Gastroesophageal sphincter (tissue), 4 donors: ENCODE measurements at regions not wholly inside any gene's neighbourhood (a gene's known extent, or its start where the extent isn't known, plus 50 kb on each side); places are given as distances from the start of the nearest gene placed in this dataset.
A peak's percentile ranks its signal among the peaks of the same experiment; 100 is the strongest.

Experiments
- ATAC-seq: fragments of 150-250 bp; one replicate; pipeline ENCODE4 v1.9.1; 2016; ENCODE audit warnings: mild to moderate bottlenecking, moderate library complexity
- H3K27ac ChIP-seq, 4 donors: fragments of 200-600 bp; sonication (generic) in 3 of 4; 1 replicate in 3 of 4; 2 replicates in 1 of 4; pipeline ENCODE4 v1.5.1; 2016 to 2019
- H3K27me3 ChIP-seq: fragments of 200-600 bp; sonication (generic); one replicate; pipeline ENCODE4 v1.5.1; 2019
- H3K36me3 ChIP-seq, 2 donors: fragments of 200-600 bp; sonication (generic); one replicate each; pipeline ENCODE4 v1.5.1; 2019; ENCODE audit warnings: control low read depth in 1 of 2
- H3K4me1 ChIP-seq, 3 donors: fragments of 200-600 bp; sonication (generic); 1 replicate in 2 of 3; 2 replicates in 1 of 3; pipeline ENCODE4 v1.5.1; 2016 to 2019; ENCODE audit warnings: control low read depth in 2 of 3
- H3K4me3 ChIP-seq, 2 donors: fragments of 200-600 bp; sonication (generic); one replicate each; pipeline ENCODE4 v1.5.1; 2019; ENCODE audit warnings: mild to moderate bottlenecking in 1 of 2, moderate library complexity in 1 of 2
- H3K9me3 ChIP-seq, 3 donors: fragments of 200-600 bp; sonication (generic); one replicate each; pipeline ENCODE4 v1.5.1; 2017 to 2019; ENCODE audit warnings: control low read depth in 2 of 3
- CTCF ChIP-seq, 4 experiments: fragments of 200-600 bp in 2 of 4; fragments of 450-650 bp in 2 of 4; sonication (generic) in 1 of 4; IDR thresholded peaks; one replicate each; pipeline ENCODE4 v1.5.1; 2017 to 2019; ENCODE audit warnings: antibody characterized with exemption in 4 of 4, mild to moderate bottlenecking in 2 of 4, moderate library complexity in 2 of 4
- EP300 ChIP-seq: sonication (generic); formaldehyde crosslinking; IDR thresholded peaks from one replicate; pipeline ENCODE4 v1.6.1; 2017; ENCODE audit warnings: antibody characterized with exemption, mild to moderate bottlenecking
- POLR2A ChIP-seq, 2 donors: fragments of 450-650 bp; IDR thresholded peaks; one replicate each; pipeline ENCODE4 v1.6.1; 2017; ENCODE audit warnings: antibody characterized with exemption in 2 of 2, mild to moderate bottlenecking in 2 of 2, moderate library complexity in 1 of 2
- POLR2AphosphoS5 ChIP-seq: sonication (generic); formaldehyde crosslinking; IDR thresholded peaks from one replicate; pipeline ENCODE4 v1.6.1; 2017; ENCODE audit warnings: antibody characterized with exemption
- WGBS, 2 donors: methylation state at CpG; one replicate each; pipeline ENCODE4 v1.1.5; 2018; ENCODE audit warnings: low coverage in 1 of 2; 5-methylcytosine and 5-hydroxymethylcytosine counted together

GRCh38 chr4:128378668-128379067, 91.1 kb upstream of the PGRMC2 start:
- ATAC-seq = peak; percentile 47
- H3K27ac ChIP-seq = no peak overlapping the region
- H3K27me3 ChIP-seq = no peaks in the 10 kb centered on the region
- no peaks in the 10 kb centered on the region for H3K9me3 ChIP-seq
- H3K36me3 ChIP-seq = no peaks in the 10 kb centered on the region
- H3K4me3 ChIP-seq = no peak overlapping the region
- peaks cover 0 to 8% (median 0%) of the 10 kb centered on the region in 3 donors for H3K4me1 ChIP-seq
- no peak for TF ChIP-seq CTCF (IDR thresholded peaks at IDR 0.05)
- no peak for TF ChIP-seq EP300
- TF ChIP-seq POLR2AphosphoS5 = peak; percentile 72
- TF ChIP-seq POLR2A (IDR thresholded peaks at IDR 0.05) = no peak
- 46 to 90% methylated on average over 2 to 3 of the region's 3 CpGs for WGBS, 2 donors

- H3K9me3 ChIP-seq = no peaks in the 10 kb centered on the region
- no peaks in the 10 kb centered on the region for H3K36me3 ChIP-seq
- H3K4me3 ChIP-seq = no peak overlapping the region
- no peak overlapping the region for H3K27ac ChIP-seq
- WGBS, 2 donors = 100% methylated on average over 2 of the region's 4 CpGs; no CpG with 5 or more reads in 1 of the 2 donors
- H3K27me3 ChIP-seq = no peaks in the 10 kb centered on the region
- no peak for TF ChIP-seq CTCF (IDR thresholded peaks at IDR 0.05)
- TF ChIP-seq EP300 = no peak
- TF ChIP-seq POLR2AphosphoS5 = no peak
- no peak for TF ChIP-seq POLR2A (IDR thresholded peaks at IDR 0.05)
- ATAC-seq = no peak
- peaks cover 5 to 20% (median 5%) of the 10 kb centered on the region in 3 donors for H3K4me1 ChIP-seq
Observed at GRCh38 chr4:128376958-128377357, 89.3 kb upstream of the PGRMC2 start.

- TF ChIP-seq CTCF (IDR thresholded peaks at IDR 0.05) = no peak
- TF ChIP-seq POLR2AphosphoS5 = no peak
- no peak for TF ChIP-seq EP300
- TF ChIP-seq POLR2A (IDR thresholded peaks at IDR 0.05) = no peak
- ATAC-seq = no peak
- Histone ChIP-seq H3K9me3 (no peaks in the 10 kb centered on the region), H3K4me1 (peaks cover 9 to 26% (median 12%) of the 10 kb centered on the region in 3 donors), H3K27me3 (no peaks in the 10 kb centered on the region), H3K27ac (no peak overlapping the region), H3K4me3 (no peak overlapping the region), H3K36me3 (no peaks in the 10 kb centered on the region)
- WGBS, 2 donors = 92 to 97% methylated on average over 5 of the region's 5 CpGs
Observed at GRCh38 chr4:128376303-128376702, 88.7 kb upstream of the PGRMC2 start.

- Histone ChIP-seq H3K4me3 (no peak overlapping the region), H3K36me3 (no peaks in the 10 kb centered on the region), H3K27me3 (no peaks in the 10 kb centered on the region), H3K4me1 (peaks cover 11 to 28% (median 15%) of the 10 kb centered on the region in 3 donors), H3K27ac (peak overlapping the region in 1 of 4 donors; percentile 73), H3K9me3 (no peaks in the 10 kb centered on the region)
- no peak for TF ChIP-seq EP300
- TF ChIP-seq POLR2AphosphoS5 = no peak
- TF ChIP-seq CTCF (IDR thresholded peaks at IDR 0.05) = no peak
- TF ChIP-seq POLR2A (IDR thresholded peaks at IDR 0.05) = no peak
- 100% methylated on average over 1 of the region's 2 CpGs; no CpG with 5 or more reads in 1 of the 2 donors for WGBS, 2 donors
- ATAC-seq = no peak
Observed at GRCh38 chr4:128373628-128374027, 86.0 kb upstream of the PGRMC2 start.

- Histone ChIP-seq H3K27ac (peak overlapping the region; percentile 73 to 86 (median 77)), H3K4me1 (peaks cover 11 to 28% (median 15%) of the 10 kb centered on the region in 3 donors), H3K9me3 (no peaks in the 10 kb centered on the region), H3K27me3 (no peaks in the 10 kb centered on the region), H3K36me3 (no peaks in the 10 kb centered on the region), H3K4me3 (no peak overlapping the region)
- TF ChIP-seq POLR2AphosphoS5 (no peak), POLR2A (IDR thresholded peaks at IDR 0.05) (no peak)
- 82 to 96% methylated on average over 2 of the region's 2 CpGs for WGBS, 2 donors
- ATAC-seq = no peak
Observed at GRCh38 chr4:128371876-128372275, 84.3 kb upstream of the PGRMC2 start.
